Osteocyte (in vitro differentiated cells): ENCODE measurements at regions not wholly inside any gene's neighbourhood (a gene's known extent, or its start where the extent isn't known, plus 50 kb on each side); places are given as distances from the start of the nearest gene placed in this dataset.

ENCODE experiments used
- DNase-seq: peaks from one replicate; pipeline ENCODE4 v3.0.0; 2021; ENCODE audit warnings: mixed read lengths; ENCODE audit not compliant: unreplicated experiment; ENCODE audit errors: extremely low spot score
- H3K27ac Mint-ChIP-seq: one replicate; pipeline ENCODE4 v1.8.0; 2021; ENCODE audit warnings: mild to moderate bottlenecking, mixed read lengths; ENCODE audit not compliant: unreplicated experiment
- H3K27me3 Mint-ChIP-seq: one replicate; pipeline ENCODE4 v1.8.0; 2021; ENCODE audit warnings: mixed read lengths; ENCODE audit not compliant: unreplicated experiment
- H3K36me3 Mint-ChIP-seq: one replicate; pipeline ENCODE4 v1.8.0; 2021; ENCODE audit warnings: mixed read lengths; ENCODE audit not compliant: unreplicated experiment
- H3K4me1 Mint-ChIP-seq: one replicate; pipeline ENCODE4 v1.8.0; 2021; ENCODE audit warnings: mixed read lengths; ENCODE audit not compliant: unreplicated experiment
- H3K4me3 Mint-ChIP-seq: one replicate; pipeline ENCODE4 v1.8.0; 2021; ENCODE audit warnings: mild to moderate bottlenecking, moderate library complexity, mixed read lengths; ENCODE audit not compliant: unreplicated experiment
- H3K9me3 Mint-ChIP-seq: one replicate; pipeline ENCODE4 v1.8.0; 2021; ENCODE audit warnings: mixed read lengths; ENCODE audit not compliant: unreplicated experiment
- TF ChIP-seq, protein P1 (sequence below): fragments of 200-600 bp; sonication (generic); IDR thresholded peaks from 2 replicates; pipeline ENCODE4 v1.5.0; 2021; ENCODE audit warnings: antibody characterized with exemption, mild to moderate bottlenecking, moderate library complexity

DNA sequence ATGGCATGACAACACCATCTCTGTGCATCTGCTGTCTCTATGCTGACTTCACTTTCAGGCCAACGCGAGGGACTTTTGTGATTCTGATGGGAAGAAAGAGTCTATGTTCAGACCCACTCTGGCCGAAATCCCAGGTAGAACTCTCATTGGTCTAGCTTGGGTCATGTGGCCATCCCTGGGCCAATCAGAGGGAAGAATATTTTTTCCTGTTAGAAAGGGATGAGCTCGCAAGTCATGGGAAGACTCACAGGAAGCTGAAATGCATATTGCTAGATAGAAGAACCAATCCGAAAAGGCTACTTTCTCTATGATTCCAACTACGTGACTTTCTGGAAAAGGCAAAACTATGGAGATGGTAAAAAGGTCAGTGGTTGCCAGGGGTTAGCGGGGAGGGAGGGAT is 56.0 kb upstream of the LINC01488 start:
- TF ChIP-seq, protein P1, sequence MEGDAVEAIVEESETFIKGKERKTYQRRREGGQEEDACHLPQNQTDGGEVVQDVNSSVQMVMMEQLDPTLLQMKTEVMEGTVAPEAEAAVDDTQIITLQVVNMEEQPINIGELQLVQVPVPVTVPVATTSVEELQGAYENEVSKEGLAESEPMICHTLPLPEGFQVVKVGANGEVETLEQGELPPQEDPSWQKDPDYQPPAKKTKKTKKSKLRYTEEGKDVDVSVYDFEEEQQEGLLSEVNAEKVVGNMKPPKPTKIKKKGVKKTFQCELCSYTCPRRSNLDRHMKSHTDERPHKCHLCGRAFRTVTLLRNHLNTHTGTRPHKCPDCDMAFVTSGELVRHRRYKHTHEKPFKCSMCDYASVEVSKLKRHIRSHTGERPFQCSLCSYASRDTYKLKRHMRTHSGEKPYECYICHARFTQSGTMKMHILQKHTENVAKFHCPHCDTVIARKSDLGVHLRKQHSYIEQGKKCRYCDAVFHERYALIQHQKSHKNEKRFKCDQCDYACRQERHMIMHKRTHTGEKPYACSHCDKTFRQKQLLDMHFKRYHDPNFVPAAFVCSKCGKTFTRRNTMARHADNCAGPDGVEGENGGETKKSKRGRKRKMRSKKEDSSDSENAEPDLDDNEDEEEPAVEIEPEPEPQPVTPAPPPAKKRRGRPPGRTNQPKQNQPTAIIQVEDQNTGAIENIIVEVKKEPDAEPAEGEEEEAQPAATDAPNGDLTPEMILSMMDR: no peak
- no peaks in the 10 kb centered on the region for H3K27me3 Mint-ChIP-seq
- no peaks in the 10 kb centered on the region for H3K36me3 Mint-ChIP-seq
- no peak for DNase-seq
- no peak overlapping the region for H3K4me3 Mint-ChIP-seq
- peaks cover 4% of the 10 kb centered on the region for H3K9me3 Mint-ChIP-seq
- peaks cover 16% of the 10 kb centered on the region for H3K4me1 Mint-ChIP-seq
- H3K27ac Mint-ChIP-seq: no peak overlapping the region

DNA sequence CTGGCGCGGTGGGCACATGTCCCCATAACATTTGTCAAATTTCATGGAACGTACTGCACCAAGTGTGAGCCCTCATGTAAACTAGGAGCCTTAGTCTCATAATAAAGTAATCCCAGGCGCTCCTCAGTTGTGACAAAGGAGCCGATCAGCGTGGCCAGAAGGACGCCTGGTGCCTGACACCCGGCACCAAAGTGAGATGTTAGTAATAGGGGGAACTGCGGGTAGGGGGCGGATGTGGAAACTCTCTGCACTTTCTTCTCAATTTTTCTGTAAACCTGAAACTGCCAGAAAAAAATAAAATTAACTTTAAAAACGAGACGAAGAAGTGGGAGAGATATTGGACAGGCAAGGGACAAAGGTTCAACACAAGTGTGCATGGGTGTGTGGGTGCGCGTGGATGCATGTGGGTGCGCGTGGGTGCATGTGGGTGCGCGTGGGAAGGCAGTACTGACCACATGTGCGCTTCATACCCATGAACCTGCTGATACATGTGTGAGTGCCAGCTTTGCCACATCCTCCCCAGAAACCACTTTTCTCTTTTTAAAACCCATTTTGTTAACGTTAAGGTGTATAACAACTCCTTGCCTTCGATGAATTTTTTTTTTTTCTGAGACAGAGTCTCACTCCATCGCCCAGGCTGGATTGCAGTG is 55.4 kb upstream of the LINC01488 start:
- Mint-ChIP-seq H3K27me3 (no peaks in the 10 kb centered on the region), H3K9me3 (peaks cover 4% of the 10 kb centered on the region), H3K27ac (no peak overlapping the region), H3K4me3 (no peak overlapping the region), H3K36me3 (no peaks in the 10 kb centered on the region), H3K4me1 (peaks cover 11% of the 10 kb centered on the region)
- DNase-seq: no peak
- TF ChIP-seq, protein P1: no peak

DNA sequence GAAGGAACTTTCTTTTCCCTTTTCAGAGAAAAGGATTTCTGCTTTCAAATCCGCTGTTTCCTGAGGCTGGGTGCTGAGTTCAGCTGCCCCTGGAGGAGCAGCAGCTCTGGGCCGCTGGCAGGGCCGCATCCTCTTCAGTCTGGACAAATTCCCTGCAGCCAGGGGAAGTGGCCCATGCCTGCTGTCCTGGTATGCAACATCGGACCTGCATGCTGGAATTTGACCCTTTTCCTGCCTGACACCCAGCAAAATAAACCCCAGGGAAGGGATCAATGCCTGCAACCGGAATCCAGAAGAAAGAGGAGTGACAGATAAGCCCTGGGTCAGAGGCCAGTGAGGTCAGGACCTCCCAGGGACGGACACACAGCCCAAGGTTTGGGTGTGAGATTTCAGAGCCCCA is 54.1 kb upstream of the LINC01488 start:
- no peak overlapping the region for H3K4me3 Mint-ChIP-seq
- no peaks in the 10 kb centered on the region for H3K36me3 Mint-ChIP-seq
- peaks cover 4% of the 10 kb centered on the region for H3K9me3 Mint-ChIP-seq
- H3K27me3 Mint-ChIP-seq: no peaks in the 10 kb centered on the region
- DNase-seq: no peak
- TF ChIP-seq, protein P1: no peak
- no peak overlapping the region for H3K27ac Mint-ChIP-seq
- H3K4me1 Mint-ChIP-seq: peaks cover 9% of the 10 kb centered on the region

DNA sequence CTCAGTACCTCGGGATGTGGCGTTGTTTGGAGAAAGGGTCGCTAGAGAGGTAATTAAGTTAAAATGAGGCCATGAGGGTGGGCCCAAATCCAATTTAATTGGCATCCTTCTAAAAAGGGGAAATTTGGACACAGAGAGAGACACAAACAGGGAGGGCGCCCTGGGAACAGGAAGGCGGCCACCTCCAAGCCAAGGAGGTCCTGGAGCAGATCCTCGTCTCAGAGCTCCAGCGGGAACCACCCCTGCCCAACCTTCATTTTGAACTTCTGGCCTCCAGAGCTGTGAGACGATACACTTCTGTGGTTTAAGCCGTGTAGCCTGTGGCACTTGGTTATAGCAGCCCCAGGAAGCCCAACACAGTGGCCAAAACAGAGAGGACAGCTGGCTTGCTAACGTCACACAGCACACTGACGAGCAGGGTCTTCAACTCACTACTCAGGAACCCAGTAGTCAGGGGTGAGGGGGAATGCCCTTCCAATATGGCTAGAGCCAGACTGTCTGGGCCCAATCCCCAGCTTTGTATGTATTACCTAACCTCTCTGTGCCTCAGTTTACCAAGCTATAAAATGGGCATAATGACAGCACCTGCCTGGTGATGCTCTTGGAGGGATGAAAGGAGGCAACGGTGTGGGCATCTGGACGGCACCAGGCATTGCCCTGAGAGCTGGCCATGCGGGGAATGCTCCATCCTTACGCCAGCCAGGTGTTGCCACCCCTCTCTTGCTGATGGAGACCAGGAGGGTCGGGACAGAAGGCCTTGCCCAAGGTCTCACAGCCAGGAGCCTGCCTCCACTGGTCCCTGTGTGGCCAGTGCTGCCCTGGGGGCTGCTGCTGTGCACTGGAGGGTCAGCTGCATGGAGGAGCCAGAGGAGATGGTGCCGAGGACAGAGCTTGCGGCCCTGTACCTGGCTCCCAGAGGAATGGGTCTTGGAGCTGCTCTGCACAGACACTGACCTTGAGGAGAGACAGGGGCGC is 53.3 kb upstream of the LINC01488 start:
- no peaks in the 10 kb centered on the region for H3K27me3 Mint-ChIP-seq
- H3K9me3 Mint-ChIP-seq: peaks cover 4% of the 10 kb centered on the region
- H3K4me1 Mint-ChIP-seq: peaks cover 11% of the 10 kb centered on the region
- no peak overlapping the region for H3K4me3 Mint-ChIP-seq
- TF ChIP-seq, protein P1: no peak
- H3K36me3 Mint-ChIP-seq: no peaks in the 10 kb centered on the region
- no peak for DNase-seq
- no peak overlapping the region for H3K27ac Mint-ChIP-seq
